GM12864 (cell line): ENCODE measurements at regions not wholly inside any gene's neighbourhood (a gene's known extent, or its start where the extent isn't known, plus 50 kb on each side); places are given as distances from the start of the nearest gene placed in this dataset.

Experiments used
- DNase-seq: peaks from one replicate; pipeline ENCODE4 v3.0.0-alpha.2; 2011; ENCODE audit warnings: low read depth
- H3K4me3 ChIP-seq: 2 replicates; pipeline ENCODE4 v1.5.1; 2011; ENCODE audit warnings: mild to moderate bottlenecking, low read depth, low read length, control low read depth
- CTCF ChIP-seq: IDR thresholded peaks from 2 replicates; pipeline ENCODE4 v1.5.1; 2011; ENCODE audit warnings: low read depth, mild to moderate bottlenecking, moderate library complexity, low read length, control low read depth, inconsistent platforms; ENCODE audit errors: missing control alignments

GRCh38 chr18:77464917-77465316, 215.3 kb downstream of the GALR1 start:
- no peak for DNase-seq
- no peak overlapping the region for H3K4me3 ChIP-seq
- TF ChIP-seq CTCF = no peak

DNA sequence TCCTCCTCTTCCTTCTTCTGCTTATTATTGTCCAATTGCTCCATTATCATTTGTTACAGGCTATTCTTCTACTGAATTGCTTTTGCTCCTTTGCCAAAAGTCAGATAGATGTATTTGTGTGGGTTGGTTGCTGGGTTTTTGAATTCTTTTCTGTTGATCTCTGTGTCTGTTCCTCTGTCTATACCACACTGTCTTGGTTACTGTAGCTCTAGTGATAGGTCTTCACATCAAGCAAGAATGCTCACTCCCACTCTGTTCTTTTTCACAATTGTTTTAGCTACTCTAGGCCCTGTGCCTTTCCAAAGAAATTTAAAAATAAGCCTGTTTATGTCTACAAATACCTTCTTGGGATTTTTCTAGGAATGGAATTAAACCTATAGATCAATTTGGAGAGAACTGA, 217.2 kb downstream of the GALR1 start:
- no peak for DNase-seq
- no peak overlapping the region for H3K4me3 ChIP-seq
- TF ChIP-seq CTCF = no peak

GRCh38 chr18:77469131-77469530, 219.5 kb downstream of the GALR1 start:
- DNase-seq = no peak
- H3K4me3 ChIP-seq = no peak overlapping the region
- no peak for TF ChIP-seq CTCF

DNA sequence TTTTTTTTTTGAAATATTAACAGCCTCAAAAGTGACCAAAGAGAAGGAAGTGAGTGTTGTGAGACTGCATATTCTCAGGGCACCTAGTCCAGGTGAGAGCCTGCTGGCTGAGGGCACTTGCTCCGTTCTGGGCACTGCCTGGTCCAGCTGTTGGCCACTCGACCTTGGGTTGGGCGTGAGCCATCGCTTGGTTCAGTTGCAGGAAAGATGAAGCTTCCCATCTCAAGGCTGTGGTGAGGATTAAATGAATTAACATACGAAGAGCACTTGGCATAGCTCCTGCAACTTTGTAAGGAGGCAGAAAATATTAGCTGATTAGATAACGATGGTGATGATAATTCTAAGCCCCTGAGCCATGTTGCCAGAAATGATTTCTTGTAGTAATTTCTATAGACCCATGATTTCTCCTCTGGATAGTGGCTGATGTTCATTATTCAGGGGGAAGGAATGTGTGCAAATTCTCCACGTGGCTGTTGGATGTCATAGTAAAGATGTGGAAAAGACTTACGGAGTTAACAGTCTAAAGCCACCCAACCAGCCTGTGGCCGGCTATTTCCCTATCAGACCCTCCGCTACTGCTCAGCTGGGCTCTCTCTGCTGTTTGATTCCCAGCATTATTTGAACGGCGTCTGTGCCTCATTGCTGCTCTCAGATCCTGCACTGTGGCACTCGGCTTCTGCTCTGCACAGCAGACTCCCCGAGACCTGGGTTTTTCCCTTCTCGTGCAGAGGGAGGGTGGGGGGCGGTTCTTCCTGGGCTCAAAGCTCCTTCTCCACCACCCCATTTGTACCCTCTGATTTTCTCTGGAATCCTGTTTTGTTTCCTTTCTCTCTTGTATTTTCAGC, 221.1 kb downstream of the GALR1 start:
- no peak for TF ChIP-seq CTCF
- H3K4me3 ChIP-seq = no peak overlapping the region
- no peak for DNase-seq

- no peak overlapping the region for H3K4me3 ChIP-seq
- no peak for TF ChIP-seq CTCF
- DNase-seq = no peak
These were observed 222.9 kb downstream of the GALR1 start for GRCh38 chr18:77472509-77472908.

DNA sequence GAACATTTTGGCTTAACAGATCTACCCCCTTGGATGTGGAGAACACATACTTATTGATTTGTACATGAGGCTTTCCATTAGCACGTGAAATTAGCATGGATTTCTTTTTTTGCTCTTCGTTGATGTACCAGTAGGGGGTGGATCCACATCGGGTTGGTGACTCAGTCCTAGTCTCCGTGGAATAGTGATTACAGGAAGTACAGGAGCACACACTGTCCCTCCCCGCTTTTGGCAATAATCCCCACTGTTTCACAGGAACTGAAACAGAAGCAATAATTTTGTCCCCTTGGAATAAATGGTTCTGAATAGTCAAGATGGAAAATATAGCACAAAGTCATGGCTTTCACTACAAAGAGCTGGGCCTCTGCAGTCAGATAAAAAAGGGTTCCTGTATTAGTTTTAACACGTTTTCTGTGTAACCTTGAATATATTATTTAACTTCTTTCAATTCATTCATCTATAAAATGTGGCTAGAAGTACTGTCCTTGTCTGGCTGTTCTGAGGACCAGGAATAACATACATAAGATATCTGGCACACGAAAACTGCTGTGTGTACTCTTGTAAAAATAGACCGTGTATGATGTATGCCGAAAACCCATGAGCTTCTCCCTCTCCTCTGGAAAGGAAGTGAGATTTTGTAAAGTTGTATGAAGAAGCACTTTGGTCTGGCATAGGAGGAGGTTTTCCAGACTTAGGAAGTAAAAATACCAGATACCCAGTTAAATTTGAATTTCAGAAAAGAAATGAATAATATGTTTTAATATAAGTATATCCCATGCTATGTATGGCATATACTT, 229.2 kb downstream of the GALR1 start:
- TF ChIP-seq CTCF = peak; percentile 46
- H3K4me3 ChIP-seq = no peak overlapping the region
- DNase-seq = no peak
